Suprapubic skin (tissue), 3 donors: ENCODE measurements at regions not wholly inside any gene's neighbourhood (a gene's known extent, or its start where the extent isn't known, plus 50 kb on each side); places are given as distances from the start of the nearest gene placed in this dataset.

ENCODE experiments used
- EP300 ChIP-seq: sonication (generic); formaldehyde crosslinking; IDR thresholded peaks from one replicate; pipeline ENCODE4 v1.6.1; 2017; ENCODE audit warnings: antibody characterized with exemption
- POLR2A ChIP-seq, 2 donors: fragments of 450-650 bp; IDR thresholded peaks; one replicate each; pipeline ENCODE4 v1.6.1; 2017; ENCODE audit warnings: antibody characterized with exemption in 2 of 2, mild to moderate bottlenecking in 2 of 2, moderate library complexity in 2 of 2
- TF ChIP-seq, protein P1 (sequence below), 2 donors: fragments of 200-600 bp in 1 of 2; fragments of 450-650 bp in 1 of 2; sonication (generic) in 1 of 2; IDR thresholded peaks; one replicate each; pipeline ENCODE4 v1.5.1; 2016 to 2019; ENCODE audit warnings: antibody characterized with exemption in 2 of 2, mild to moderate bottlenecking in 1 of 2, moderate library complexity in 1 of 2

DNA sequence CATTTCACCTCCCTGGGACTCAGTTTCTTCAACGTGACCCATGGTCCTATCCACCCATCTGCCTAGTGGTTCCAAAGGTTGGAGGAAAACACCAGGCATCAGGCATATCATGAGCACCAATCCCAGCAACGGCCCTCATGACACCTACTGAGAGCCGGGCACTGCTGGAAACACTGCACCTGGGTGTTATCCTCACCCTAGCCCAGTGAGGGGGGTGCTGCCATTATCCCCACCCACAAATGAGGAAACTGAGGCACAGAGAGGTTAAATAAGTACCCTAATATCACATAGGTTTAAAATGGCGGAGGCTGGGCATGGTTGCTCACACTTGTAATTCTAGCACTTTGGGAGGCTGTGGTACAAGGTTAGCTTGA, 206.9 kb downstream of the MATN1 start:
- TF ChIP-seq, protein P1, sequence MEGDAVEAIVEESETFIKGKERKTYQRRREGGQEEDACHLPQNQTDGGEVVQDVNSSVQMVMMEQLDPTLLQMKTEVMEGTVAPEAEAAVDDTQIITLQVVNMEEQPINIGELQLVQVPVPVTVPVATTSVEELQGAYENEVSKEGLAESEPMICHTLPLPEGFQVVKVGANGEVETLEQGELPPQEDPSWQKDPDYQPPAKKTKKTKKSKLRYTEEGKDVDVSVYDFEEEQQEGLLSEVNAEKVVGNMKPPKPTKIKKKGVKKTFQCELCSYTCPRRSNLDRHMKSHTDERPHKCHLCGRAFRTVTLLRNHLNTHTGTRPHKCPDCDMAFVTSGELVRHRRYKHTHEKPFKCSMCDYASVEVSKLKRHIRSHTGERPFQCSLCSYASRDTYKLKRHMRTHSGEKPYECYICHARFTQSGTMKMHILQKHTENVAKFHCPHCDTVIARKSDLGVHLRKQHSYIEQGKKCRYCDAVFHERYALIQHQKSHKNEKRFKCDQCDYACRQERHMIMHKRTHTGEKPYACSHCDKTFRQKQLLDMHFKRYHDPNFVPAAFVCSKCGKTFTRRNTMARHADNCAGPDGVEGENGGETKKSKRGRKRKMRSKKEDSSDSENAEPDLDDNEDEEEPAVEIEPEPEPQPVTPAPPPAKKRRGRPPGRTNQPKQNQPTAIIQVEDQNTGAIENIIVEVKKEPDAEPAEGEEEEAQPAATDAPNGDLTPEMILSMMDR (IDR thresholded peaks at IDR 0.05): no peak
- TF ChIP-seq POLR2A (IDR thresholded peaks at IDR 0.05) (no peak), EP300 (no peak)
